ENCODE measurements at regions not wholly inside any gene's neighbourhood (a gene's known extent, or its start where the extent isn't known, plus 50 kb on each side); places are given as distances from the start of the nearest gene placed in this dataset.
"Not testable (repeated sequence)": the region's sequence is repeated elsewhere in the genome, so short reads cannot be mapped to it uniquely, and the experiment has no call there.

DNA sequence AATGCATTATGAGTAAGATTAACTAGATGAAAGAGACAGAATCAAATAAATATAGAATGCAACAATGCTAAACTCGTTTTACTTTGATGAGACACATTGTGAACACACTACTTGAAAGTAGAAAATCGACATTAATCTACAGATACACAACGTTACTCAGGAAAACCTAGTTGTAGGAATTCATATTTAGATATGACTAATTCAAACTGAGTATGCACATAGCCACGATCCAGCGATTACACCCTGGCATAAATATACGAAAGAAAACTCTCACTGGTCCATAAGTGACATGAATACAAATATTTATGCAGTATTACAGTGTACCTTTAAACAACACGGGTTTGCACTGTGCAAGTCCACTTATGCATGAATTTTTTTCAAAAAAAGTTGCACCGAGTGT lies 485.6 kb downstream of the TMX3 start:
- no peak for DNase-seq (ENCODE audit: low spot score)

DNA sequence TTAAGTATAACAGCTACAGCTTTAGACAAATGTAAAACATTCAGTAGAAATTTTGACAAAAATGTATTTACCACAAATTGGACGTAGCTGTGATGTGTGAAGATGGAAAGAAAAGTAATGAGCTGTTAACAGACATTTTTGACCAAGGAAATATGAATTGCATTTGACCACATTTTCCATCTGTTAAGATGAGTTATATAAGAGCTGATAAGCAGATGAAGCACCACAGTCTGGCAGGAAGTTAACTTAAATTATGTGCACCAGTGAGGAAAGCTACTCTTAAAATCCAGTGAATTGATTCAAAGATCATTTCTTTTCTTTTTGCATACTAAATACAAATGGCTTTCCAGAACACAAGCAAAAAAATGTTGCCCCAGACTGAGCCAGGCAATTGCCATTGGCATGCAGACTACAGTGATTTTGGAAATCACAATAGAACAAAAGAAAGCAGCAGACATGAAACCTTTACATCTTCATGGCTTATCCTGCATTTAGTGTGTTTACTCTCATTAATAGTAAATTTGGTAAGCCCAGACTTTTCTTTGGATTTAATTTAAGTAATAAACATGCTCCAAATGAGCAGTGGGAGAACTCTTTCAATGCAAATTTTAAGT lies 493.7 kb downstream of the TMX3 start:
- DNase-seq (ENCODE audit: low spot score), result no peak

DNA sequence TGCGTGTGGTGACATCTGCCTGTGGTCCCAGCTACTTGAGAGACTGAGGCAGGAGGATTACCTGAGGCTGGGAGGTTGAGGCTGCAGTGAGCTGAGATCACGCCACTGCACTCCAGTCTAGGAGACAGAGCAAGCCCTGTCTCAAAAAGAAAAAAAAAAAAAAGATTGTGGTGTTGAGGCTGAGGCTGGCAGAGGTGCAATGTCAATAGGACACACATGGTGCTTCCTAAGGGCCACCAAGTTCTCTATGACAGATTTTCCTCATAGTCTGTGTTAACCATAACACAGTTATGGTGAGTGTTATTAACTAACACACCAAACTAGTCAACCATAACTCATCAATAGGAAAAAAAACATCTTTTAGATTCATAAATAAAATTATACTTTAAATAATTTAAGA lies 494.4 kb downstream of the TMX3 start:
- DNase-seq (ENCODE audit: low spot score), result no peak

DNA sequence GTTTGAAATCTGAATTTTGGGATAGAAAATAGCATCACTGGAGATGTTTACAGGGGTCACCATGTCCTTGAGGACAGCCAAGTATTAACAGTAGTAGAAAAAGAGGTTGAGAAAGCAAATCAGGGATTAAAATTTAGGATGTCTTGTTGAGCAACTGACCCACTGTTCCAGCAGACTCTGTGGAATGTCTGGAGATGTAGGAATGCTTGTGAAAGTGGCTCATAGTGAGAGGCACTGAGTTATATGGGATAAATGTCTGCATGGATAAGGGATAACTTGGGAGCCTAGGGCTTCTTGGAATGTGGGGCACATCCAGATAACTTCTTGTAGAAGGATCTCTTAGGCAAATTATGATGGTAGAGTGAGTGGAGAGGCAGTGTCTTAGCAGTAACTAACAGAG lies 495.0 kb downstream of the TMX3 start:
- DNase-seq (ENCODE audit: low spot score), result no peak

DNA sequence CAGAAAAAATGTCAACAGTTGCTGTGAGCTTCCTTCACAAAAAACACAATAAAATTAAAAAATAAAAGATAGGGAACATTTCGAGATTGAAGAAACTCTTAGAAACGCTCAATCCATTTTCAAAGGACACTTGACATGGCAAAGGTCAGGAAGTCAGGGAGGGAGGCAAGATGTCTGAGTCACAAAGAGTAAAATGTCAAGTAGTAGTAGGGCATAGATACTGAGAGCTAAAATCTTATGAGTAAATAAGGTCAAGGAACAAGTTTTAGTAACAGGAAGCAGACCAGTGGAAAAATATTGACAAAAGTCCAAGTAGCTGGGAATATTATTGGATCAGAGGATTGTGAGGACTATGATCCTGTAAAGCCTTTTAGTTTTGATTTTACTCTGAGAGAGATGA lies 495.6 kb downstream of the TMX3 start:
- no peak for DNase-seq (ENCODE audit: low spot score)

DNA sequence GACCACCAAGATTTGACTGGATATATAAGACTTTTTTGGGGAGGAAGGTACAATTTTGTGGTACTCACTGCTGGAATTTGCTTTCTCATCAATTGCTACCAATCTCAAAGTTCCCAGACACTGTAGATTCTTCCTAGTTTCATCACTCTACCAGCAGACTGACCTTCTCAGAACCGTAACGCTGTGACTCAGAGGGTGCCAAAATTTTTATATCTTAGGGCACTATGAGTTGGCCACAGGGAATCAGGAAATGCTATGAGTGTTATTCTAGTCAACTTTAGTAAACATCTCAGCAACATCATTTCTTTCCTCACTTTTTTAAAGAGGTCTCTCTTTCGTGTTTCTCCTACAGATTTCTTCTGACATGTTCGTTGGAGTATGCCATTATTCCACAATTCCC lies 499.0 kb downstream of the TMX3 start:
- no peak for DNase-seq (ENCODE audit: low spot score)

DNA sequence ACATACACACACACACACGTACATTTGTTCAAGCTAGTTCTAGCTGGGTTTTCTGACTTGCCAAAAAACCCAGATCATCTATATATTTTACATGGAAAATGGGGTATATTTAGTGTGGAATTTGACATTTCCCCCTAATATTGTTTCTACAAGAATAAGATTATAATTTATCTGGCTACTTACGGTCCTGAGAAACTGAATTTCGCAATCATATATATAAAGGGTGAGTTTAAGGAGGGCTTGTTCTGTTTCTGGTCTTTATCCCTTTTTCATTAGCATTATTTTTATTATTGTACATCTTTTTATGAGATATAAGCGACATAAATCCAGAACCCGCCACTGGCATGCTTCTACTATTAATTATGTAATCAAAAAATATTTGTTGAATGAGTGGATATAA lies 528.9 kb downstream of the TMX3 start:
- DNase-seq (ENCODE audit: low spot score), result no peak

DNA sequence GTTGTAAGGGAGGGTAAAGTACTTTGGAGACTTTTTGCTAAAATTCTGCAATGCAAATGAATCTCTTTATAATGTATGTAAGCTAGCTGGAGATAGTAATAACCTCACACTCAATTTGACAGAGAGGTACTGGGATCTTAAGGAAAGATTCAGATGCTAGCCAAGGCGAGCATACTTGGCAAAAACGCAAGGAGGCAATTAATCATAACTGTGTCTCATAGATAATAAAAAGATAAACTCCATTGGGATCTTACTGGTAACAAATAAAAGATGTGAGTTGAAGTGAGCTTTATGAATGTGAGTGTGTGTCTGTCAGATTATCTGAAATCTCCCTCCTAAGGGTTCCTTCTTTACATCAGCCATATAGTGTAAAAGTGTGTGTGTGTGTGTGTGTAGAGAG lies 533.0 kb downstream of the TMX3 start:
- DNase-seq (ENCODE audit: low spot score), result no peak

DNA sequence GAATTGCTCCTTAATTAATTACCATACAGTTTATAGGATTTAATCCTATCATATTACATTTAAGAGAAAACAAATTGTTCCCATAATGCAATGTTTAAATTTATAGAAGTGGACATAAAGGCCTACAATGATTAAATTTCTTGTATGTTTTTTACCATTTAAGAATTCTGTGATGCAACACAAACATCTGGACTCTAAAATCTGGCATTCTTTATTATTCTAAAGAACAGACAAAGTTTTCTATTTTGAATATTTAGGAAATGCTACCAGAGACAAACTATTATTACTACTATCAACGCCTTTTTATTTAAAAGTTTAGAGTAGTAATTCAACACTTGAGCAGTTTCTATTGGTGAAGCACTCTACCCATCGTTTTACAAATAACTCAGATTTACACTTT lies 535.1 kb downstream of the TMX3 start:
- no peak for DNase-seq (ENCODE audit: low spot score)

DNA sequence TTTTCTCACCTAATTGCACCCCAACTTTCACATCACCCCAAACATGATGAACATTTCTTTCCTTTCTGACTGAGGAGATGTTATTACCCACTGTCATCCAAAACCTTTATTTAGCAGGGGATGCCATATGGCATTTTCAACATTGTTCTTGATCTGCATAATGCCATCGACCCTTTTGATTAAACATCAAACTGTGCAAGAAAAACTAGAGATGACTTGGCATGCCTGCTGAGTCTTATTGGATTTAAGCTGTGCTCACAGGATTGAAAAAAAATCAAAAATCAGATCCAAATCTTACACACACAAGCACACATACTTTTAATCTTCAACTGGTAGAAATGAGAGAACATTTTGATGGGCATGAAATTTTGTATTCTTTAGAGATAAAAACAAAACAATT lies 536.0 kb downstream of the TMX3 start:
- DNase-seq (ENCODE audit: low spot score), result no peak

DNA sequence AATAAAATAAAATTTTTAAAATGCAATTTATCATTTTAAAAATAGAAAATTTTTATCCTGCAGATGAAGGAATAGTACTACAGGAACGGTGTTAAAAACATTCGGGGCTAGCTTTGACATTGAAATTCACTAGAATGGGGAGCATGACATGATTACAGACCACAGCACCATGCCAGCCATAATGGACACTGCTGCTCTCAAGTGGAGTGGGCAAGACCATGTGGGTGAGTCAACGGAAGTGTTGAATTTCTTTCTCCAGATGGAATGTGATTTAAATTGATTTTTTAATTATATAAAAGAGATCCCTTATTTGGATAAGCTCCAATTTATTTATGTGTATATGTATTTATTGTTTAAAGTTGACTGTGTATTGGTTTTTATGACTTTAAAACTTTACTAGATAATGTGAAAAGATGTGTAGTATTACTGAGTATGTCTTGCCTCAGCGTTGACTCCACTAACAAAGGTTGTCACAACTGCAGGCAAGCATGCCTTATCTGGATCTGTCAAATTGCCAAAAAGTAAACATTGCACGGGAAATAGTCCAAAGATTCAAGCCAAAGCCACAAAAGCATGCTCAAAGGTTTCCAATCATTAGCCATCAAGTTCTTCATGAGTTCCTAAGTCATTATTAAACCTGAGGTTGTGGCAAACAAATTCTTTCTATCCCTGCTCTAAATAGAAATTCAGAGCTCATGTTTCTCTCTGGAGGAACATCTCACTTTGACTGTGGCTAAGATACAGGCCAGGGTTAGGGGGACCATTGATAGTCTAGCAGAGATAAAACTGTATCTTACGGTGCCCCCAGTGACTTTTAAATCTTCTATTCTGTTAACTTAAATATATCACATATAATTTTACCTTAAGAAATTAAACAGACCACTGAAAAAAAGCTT lies 536.9 kb downstream of the TMX3 start:
- no peak for DNase-seq (ENCODE audit: low spot score)

DNA sequence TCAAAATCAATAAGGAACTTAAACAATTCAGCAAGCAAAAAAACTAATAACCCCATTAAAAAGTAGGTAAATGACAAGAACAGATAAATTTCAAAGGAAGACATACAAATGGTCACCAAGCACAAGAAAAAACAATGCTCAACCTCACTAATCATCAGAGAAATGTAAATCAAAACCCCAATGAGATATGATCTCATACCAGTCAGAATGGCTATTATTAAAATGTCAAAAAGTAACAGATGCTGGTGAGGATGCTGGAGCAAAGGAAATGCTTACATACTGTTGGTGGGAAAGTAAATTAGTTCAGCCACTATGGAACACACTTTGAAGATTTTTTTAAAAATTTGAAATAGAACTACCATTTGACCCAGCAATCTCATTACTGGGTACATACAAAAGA lies 538.0 kb downstream of the TMX3 start:
- DNase-seq (ENCODE audit: low spot score), result no peak

DNA sequence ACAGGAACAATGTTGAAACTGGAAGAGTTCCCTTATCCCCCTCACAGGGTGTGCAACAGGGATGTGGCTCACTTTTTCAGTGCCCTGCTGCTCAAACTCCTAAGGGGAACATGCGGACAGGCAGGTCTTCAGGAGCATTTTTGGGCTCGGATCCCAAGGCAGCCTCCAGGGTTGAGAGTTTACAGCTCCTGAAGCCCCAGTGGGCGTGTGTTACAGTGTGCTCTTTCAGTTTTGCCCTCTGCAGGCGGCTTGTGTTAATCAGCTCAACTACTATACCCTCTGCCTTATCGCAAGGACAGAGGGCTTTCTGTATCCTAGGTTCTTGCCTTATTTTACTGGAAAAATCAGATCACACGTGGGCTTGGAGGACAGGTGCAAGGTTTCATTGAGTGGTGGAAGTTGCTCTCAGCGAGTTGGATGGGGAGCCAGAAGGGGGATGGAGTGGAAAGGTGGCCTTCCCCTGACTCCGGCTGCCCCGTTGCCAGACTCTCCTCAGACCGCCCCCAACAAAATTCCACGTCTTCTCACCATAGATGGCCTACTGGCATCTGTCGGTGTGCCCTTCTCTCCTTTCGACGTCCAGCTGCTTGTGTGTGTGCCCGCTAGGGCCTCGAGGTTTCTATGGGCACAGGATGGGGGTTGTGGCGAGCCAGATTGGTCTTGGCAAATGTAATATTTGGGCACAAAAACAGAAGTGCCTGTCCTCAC lies 541.9 kb downstream of the TMX3 start:
- no peak for DNase-seq (ENCODE audit: low spot score)

DNA sequence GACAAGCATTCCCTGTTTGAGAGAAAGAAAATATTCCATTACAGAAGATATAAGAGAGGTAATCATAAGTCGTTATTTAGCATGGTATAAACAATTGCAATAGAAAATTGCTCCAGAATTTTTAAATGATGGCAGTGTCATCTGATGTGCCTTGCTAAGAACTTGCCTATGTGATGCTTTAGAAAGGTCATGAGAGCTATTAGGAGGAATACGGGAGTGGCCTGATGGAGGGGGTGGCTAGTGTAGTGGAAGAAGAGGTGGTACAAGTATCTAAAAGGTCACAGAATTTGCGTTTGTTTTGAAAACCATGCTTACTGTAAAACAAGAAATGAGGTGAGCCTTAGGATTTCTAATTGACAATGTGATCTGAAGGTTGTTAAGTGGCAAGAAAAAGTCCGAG lies 550.0 kb downstream of the TMX3 start:
- no peak for DNase-seq (ENCODE audit: low spot score)

DNA sequence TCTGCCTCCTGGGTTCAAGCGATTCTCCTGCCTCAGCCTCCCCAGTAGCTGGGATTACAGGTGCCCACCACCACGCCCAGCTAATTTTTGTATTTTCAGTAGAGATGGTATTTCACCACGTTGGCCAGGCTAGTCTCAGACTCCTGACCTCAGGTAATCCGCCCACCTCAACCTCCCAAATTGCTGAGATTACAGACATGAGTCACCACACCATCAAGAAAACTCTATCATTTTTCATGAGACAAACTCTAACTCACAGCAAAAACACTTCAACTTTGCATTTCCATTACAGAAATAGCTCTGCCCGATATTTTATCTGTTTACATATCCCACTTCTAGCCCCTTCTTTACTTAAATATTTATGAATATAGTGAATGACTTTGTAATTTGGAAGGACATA lies 561.1 kb downstream of the TMX3 start:
- DNase-seq (ENCODE audit: low spot score), result not testable (repeated sequence)

DNA sequence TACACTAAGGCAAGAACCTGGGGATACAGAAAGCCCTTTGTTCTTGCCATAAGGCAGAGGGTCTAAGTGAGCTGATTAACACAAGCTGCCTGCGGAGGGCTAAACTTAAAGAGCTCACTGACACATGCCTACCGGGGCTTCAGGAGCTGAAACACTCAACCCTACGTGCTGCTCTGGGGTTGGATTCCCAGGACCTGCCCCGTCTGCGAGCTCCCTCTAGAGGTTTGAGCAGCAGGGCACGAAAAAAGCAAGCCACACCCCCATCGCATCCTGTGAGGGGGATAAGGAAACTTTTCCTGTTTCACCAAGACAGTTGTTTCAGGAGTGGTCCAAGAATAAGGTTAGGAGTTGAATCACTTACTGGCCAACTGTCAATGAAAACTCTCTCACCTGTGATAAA lies 562.1 kb downstream of the TMX3 start:
- DNase-seq (ENCODE audit: low spot score), result no peak

DNA sequence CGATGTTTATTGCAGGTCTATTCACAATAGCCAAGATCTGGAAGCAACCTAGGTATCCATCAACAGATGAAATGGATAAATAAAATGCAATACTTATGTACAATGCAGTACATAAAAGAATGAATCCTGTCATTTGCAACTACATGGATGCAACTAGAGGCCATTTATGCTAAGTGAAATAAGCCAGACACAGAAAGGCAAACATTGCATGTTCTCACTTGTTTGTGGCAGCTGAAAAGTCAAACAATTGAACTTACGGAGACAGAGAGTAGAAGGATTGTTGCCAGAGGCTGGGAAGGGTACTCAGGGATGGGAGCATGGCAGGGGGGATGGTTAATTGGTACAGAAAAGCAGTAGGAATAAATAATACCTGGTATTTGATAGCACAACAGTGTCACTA lies 563.9 kb downstream of the TMX3 start:
- no peak for DNase-seq (ENCODE audit: low spot score)

DNA sequence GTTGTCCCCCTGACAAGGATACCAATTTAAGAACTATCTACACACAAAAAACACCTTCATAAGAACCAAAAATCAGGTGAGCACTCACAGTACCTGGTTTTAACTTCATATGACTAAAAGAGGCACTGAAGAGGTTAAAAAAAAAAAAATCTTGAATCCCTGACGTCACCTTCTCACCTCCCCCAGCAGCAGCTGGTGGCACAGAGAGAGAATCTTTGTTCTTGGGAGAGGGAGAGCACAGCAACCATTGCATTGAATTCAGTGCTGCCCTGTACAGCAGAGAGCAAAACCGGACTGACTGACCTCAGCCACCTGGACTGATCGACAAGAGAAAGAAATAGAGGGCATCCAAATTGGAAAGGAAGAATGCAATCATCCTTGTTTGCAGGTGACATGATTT lies 566.0 kb downstream of the TMX3 start:
- no peak for DNase-seq (ENCODE audit: low spot score)

DNA sequence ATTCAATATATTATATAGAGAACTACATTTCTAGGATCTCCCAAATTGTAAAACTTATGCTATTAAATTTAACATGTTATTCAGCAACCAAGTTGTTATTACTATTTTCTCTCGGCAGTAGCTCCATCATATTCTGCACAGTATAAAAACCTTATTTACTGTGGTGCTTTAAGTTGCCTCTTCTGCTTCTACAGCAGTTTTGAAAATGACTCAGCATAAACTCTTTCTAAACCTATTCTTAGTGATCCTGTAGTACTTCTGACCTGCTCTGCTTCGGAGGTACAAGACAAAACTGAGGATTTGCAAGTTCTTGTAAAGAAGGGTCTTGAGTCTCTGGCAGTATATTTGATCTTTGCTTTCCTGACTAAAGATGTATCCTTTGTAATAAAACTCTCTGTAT lies 567.2 kb downstream of the TMX3 start:
- DNase-seq (ENCODE audit: low spot score), result no peak

DNA sequence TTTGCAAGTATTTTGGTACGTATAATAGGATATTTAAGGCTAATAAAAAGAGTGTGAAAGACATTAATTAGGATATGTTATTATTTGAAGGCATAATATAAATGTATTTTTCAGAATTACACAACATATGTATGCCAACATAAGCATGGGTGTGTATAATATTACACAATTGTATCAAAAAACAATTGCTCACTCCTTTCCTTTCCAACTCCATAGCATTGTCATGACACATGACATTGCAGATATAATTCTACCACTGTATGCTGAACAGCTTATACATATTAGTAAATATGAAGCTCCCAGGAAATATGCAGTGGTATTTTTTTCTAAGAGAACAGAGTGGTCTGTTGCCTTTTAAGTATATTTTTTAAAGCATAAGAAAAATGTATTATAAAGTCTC lies 593.1 kb downstream of the TMX3 start:
- no peak for DNase-seq (ENCODE audit: low spot score)

DNA sequence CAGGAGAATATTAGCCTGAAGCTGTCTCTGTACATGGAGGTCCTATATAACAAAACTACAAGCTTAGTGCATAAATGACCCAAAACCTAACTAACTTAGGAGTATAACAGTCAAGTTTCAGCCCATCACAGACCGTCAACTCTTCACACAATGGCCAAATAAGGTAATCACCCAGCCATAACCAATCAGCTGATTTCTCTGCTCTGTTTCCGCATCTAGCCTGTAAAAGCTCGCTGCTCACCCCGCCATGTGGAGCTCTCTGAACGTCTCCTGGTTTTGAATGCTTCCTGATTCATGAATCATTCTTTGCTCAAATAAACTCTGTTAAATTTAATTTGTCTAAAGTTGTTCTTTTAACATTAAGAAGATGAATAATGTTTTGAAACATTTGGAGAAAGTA lies 593.6 kb downstream of the TMX3 start:
- no peak for DNase-seq (ENCODE audit: low spot score)

DNA sequence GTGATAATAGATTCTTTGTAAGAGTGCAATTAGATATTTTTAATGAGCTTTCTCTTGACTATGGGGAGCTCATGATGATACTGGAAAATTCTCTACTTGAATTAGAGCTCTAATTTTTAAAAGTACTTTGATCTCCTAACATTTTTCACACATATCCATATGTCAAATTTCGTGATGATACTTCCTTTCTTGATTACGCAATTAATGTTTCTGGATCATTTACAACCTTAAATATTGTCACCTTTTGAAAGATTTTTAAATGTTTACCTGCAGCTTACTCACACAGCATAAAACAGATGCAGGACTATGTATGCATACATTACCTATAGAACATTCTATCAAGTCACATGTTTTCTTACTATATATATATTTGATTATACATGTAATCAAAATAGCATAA lies 598.5 kb upstream of the DSEL start:
- no peak for DNase-seq (ENCODE audit: low spot score)

DNA sequence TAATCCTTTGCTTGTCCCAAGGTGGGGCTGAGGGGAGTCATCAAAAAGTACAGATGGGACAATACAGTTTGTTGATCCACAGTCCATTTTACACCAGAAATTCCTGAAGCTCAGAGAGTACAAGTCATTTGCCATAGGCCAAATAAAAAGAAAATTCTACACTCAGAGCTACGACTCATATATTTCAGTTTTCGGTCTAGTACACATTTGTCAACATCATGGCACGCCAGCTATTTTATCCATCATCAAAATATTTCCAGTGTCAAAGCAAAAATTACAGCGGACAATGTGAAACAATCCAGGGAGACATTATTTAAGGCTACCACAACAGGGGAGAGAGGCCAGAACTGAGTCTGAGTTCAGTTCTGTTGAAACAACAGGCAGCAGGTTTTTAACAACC lies 587.5 kb upstream of the DSEL start:
- DNase-seq (ENCODE audit: low spot score), result no peak

Data from germinal center (tissue), 1 donor.